Body of pancreas (tissue), 4 donors: ENCODE measurements at regions not wholly inside any gene's neighbourhood (a gene's known extent, or its start where the extent isn't known, plus 50 kb on each side); places are given as distances from the start of the nearest gene placed in this dataset.
"Not testable (repeated sequence)": the region's sequence is repeated elsewhere in the genome, so short reads cannot be mapped to it uniquely, and the experiment has no call there.

ENCODE experiments used
- ATAC-seq: fragments of 150-250 bp; one replicate; pipeline ENCODE4 v1.9.1; 2016
- DNase-seq, 4 donors: peaks; one replicate each; pipeline ENCODE4 v3.0.0-alpha.2; 2019
- H3K27ac ChIP-seq, 4 donors: fragments of 200-600 bp; sonication (generic); 1 replicate in 3 of 4; 2 replicates in 1 of 4; pipeline versions ENCODE4 v1.5.1 to v1.6.1; 2016 to 2019; ENCODE audit warnings: mild to moderate bottlenecking in 1 of 4, mixed read lengths in 1 of 4, moderate library complexity in 1 of 4
- H3K27me3 ChIP-seq, 2 donors: fragments of 200-600 bp; sonication (generic); one replicate each; pipeline ENCODE4 v1.6.0; 2016; ENCODE audit warnings: mild to moderate bottlenecking in 1 of 2
- H3K36me3 ChIP-seq, 2 donors: fragments of 200-600 bp; sonication (generic); replicated peaks in 1 of 2; 2 replicates each; pipeline ENCODE4 v1.5.1; 2016; ENCODE audit warnings: low read depth in 2 of 2; ENCODE audit not compliant: insufficient read depth in 1 of 2
- H3K4me1 ChIP-seq: fragments of 200-600 bp; sonication (generic); one replicate; pipeline ENCODE4 v1.6.0; 2016
- H3K4me3 ChIP-seq, 2 donors: fragments of 200-600 bp; sonication (generic); 1 replicate in 1 of 2; 2 replicates in 1 of 2; pipeline ENCODE4 v1.5.1; 2016 to 2019
- H3K9me3 ChIP-seq, 3 donors: fragments of 200-600 bp; sonication (generic); 1 replicate in 2 of 3; 2 replicates in 1 of 3; pipeline ENCODE4 v1.5.1; 2016
- POLR2A ChIP-seq, 3 donors: fragments of 450-650 bp; IDR thresholded peaks; one replicate each; pipeline ENCODE4 v1.6.1; 2016; ENCODE audit warnings: antibody characterized with exemption in 3 of 3, mild to moderate bottlenecking in 2 of 3
- WGBS, 2 donors: methylation state at CpG; one replicate each; pipeline ENCODE4 v1.1.5; 2017; 5-methylcytosine and 5-hydroxymethylcytosine counted together
- intact Hi-C: fragments of 100-400 bp; cut with DNase I; formaldehyde crosslinking; loops from one replicate; pipeline ENCODE4 v1.15.1; 2023
- TF ChIP-seq, protein P1 (sequence below), 7 experiments: fragments of 450-650 bp in 4 of 7; fragments of 200-600 bp in 3 of 7; sonication (generic) in 3 of 7; IDR thresholded peaks; one replicate each; pipeline ENCODE4 v1.5.1; 2016 to 2019; ENCODE audit warnings: antibody characterized with exemption in 7 of 7

DNA sequence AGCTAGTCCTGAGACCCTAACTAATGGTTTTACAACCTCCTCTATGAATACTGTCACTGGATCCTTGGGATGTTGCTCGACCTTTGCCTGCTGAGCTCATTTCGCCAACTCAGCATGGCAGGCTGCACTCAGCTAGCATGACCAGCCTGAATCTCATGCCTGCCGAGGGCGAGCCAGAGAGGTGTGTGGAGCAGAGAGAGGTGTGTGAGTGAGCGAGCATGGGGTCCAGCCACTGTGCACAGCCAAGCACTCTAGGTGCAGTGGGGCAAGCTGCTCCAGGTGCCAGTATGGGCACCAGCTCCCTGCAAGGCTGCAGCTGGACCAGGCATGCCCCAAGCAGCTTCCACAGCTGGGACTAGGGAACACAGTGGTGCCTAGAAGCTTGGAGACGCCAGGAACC, 410.9 kb downstream of the PCDH10 start:
- WGBS, 2 donors, result 55 to 61% methylated on average over 6 of the region's 6 CpGs
- no peaks in the 10 kb centered on the region for H3K27me3 ChIP-seq
- H3K9me3 ChIP-seq, result no peaks in the 10 kb centered on the region
- ATAC-seq, result no peak
- no peaks in the 10 kb centered on the region for H3K36me3 ChIP-seq
- no peak for DNase-seq
- intact Hi-C loops, result no loop called here
- H3K4me3 ChIP-seq, result no peak overlapping the region
- TF ChIP-seq, protein P1, sequence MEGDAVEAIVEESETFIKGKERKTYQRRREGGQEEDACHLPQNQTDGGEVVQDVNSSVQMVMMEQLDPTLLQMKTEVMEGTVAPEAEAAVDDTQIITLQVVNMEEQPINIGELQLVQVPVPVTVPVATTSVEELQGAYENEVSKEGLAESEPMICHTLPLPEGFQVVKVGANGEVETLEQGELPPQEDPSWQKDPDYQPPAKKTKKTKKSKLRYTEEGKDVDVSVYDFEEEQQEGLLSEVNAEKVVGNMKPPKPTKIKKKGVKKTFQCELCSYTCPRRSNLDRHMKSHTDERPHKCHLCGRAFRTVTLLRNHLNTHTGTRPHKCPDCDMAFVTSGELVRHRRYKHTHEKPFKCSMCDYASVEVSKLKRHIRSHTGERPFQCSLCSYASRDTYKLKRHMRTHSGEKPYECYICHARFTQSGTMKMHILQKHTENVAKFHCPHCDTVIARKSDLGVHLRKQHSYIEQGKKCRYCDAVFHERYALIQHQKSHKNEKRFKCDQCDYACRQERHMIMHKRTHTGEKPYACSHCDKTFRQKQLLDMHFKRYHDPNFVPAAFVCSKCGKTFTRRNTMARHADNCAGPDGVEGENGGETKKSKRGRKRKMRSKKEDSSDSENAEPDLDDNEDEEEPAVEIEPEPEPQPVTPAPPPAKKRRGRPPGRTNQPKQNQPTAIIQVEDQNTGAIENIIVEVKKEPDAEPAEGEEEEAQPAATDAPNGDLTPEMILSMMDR (IDR thresholded peaks at IDR 0.05), result no peak
- no peak for TF ChIP-seq POLR2A (IDR thresholded peaks at IDR 0.05)
- H3K27ac ChIP-seq, result no peak overlapping the region
- no peaks in the 10 kb centered on the region for H3K4me1 ChIP-seq

DNA sequence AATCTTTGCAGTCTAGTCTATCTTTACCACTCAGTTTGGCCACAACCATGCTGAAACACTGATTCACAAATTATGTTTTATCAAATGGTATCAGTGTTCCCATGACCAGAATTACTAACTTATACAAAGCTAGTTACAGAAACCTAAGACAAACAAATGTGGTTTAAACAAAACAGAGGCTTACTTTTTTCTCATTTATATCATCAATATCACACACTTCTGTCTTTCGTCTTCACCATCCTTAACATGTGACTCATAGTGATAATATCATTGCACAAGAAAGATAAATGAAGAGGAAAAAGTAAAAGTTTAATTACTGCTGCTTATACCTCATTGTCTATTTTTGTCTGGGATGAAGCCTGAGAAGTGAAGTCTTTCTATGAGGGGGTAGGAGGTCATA, 406.6 kb downstream of the PCDH10 start:
- H3K36me3 ChIP-seq, result no peaks in the 10 kb centered on the region
- H3K9me3 ChIP-seq, result no peaks in the 10 kb centered on the region
- no peak for TF ChIP-seq POLR2A (IDR thresholded peaks at IDR 0.05)
- intact Hi-C loops, result no loop called here
- no peak overlapping the region for H3K27ac ChIP-seq
- H3K27me3 ChIP-seq, result no peaks in the 10 kb centered on the region
- ATAC-seq (no peak), DNase-seq (no peak)
- no peak overlapping the region for H3K4me3 ChIP-seq
- 40 to 41% methylated on average over 1 of the region's 1 CpG for WGBS, 2 donors
- H3K4me1 ChIP-seq, result no peaks in the 10 kb centered on the region

GRCh38 chr4:133550436-133550835, 401.3 kb downstream of the PCDH10 start:
- intact Hi-C loops, result no loop called here
- no peak overlapping the region for H3K4me3 ChIP-seq
- H3K27ac ChIP-seq, result no peak overlapping the region
- WGBS, 2 donors, result 46 to 53% methylated on average over 4 of the region's 4 CpGs
- H3K9me3 ChIP-seq, result no peaks in the 10 kb centered on the region
- no peaks in the 10 kb centered on the region for H3K4me1 ChIP-seq
- no peak for DNase-seq
- no peaks in the 10 kb centered on the region for H3K36me3 ChIP-seq
- no peak for ATAC-seq
- TF ChIP-seq, protein P1 (IDR thresholded peaks at IDR 0.05), result no peak
- TF ChIP-seq POLR2A (IDR thresholded peaks at IDR 0.05), result no peak
- H3K27me3 ChIP-seq, result no peaks in the 10 kb centered on the region

GRCh38 chr4:133544097-133544496, 395.0 kb downstream of the PCDH10 start:
- WGBS, 2 donors, result 53 to 62% methylated on average over 4 of the region's 4 CpGs
- intact Hi-C loops, result no loop called here
- no peak for TF ChIP-seq POLR2A (IDR thresholded peaks at IDR 0.05)
- TF ChIP-seq, protein P1 (IDR thresholded peaks at IDR 0.05), result no peak
- ATAC-seq, result no peak
- Histone ChIP-seq H3K4me1 (no peaks in the 10 kb centered on the region), H3K4me3 (no peak overlapping the region), H3K27me3 (no peaks in the 10 kb centered on the region), H3K36me3 (no peaks in the 10 kb centered on the region), H3K9me3 (no peaks in the 10 kb centered on the region), H3K27ac (no peak overlapping the region)
- DNase-seq, result no peak

- intact Hi-C loops, result no loop called here
- Histone ChIP-seq H3K36me3 (no peaks in the 10 kb centered on the region), H3K27ac (no peak overlapping the region), H3K4me1 (no peaks in the 10 kb centered on the region), H3K4me3 (no peak overlapping the region), H3K27me3 (no peaks in the 10 kb centered on the region), H3K9me3 (no peaks in the 10 kb centered on the region)
- DNase-seq, result no peak
- ATAC-seq, result no peak
- 55 to 66% methylated on average over 4 of the region's 4 CpGs for WGBS, 2 donors
- TF ChIP-seq, protein P1 (IDR thresholded peaks at IDR 0.05), result no peak
These were observed 388.7 kb downstream of the PCDH10 start for GRCh38 chr4:133537780-133538281.

- H3K9me3 ChIP-seq, ATAC-seq, H3K36me3 ChIP-seq, DNase-seq, H3K27me3 ChIP-seq, intact Hi-C loops, H3K4me1 ChIP-seq, H3K27ac ChIP-seq, H3K4me3 ChIP-seq: not testable (repeated sequence)
- WGBS, 2 donors, result 42 to 49% methylated on average over 6 of the region's 6 CpGs
These were observed 385.1 kb downstream of the PCDH10 start for GRCh38 chr4:133534224-133534623.
